H1 (cell line): ENCODE measurements at regions not wholly inside any gene's neighbourhood (a gene's known extent, or its start where the extent isn't known, plus 50 kb on each side); places are given as distances from the start of the nearest gene placed in this dataset.

Experiments used
- CTCF ChIA-PET: fragments of 300-600 bp; sonication (Branson Sonifier 250); formaldehyde crosslinking; loops from one replicate; lab custom pipeline; 2021; ENCODE audit not compliant: partially characterized antibody; lab: Charles Lee
- POLR2A ChIA-PET: fragments of 300-600 bp; sonication (Branson Sonifier 250); formaldehyde crosslinking; loops from one replicate; lab custom pipeline; 2021; ENCODE audit warnings: inconsistent platforms; ENCODE audit not compliant: partially characterized antibody; lab: Charles Lee
- DNase-seq, 2 experiments: peaks; one replicate each; pipeline versions ENCODE4 v3.0.0 to v3.0.0-alpha.2; 2010 to 2022; ENCODE audit warnings: low spot score in 2 of 2, low read depth in 1 of 2, mixed read lengths in 1 of 2
- FAIRE-seq: peaks from 2 replicates; lab custom pipeline; 2011; peaks lifted over from hg19 to GRCh38; lab: Jason Lieb, UNC
- H2AFZ ChIP-seq: 2 replicates; pipeline ENCODE4 v1.8.1; 2012; ENCODE audit warnings: low read length, inconsistent platforms
- H2AK5ac ChIP-seq: 2 replicates; pipeline ENCODE4 v1.6.1; 2013; ENCODE audit warnings: low read depth, low read length
- H2BK120ac ChIP-seq: replicated peaks from 2 replicates; pipeline ENCODE3; 2013; ENCODE audit warnings: low read depth, low read length, inconsistent platforms
- H2BK12ac ChIP-seq: 2 replicates; pipeline ENCODE4 v1.6.1; 2013; ENCODE audit warnings: low read depth, low read length
- H2BK15ac ChIP-seq: 2 replicates; pipeline ENCODE4 v1.6.1; 2013; ENCODE audit warnings: low read length
- H2BK20ac ChIP-seq: 2 replicates; pipeline ENCODE4 v1.6.1; 2013; ENCODE audit warnings: low read length
- H2BK5ac ChIP-seq: 2 replicates; pipeline ENCODE4 v1.6.1; 2013; ENCODE audit warnings: low read depth, low read length
- H3K14ac ChIP-seq: 2 replicates; pipeline ENCODE4 v1.6.1; 2013; ENCODE audit warnings: inconsistent platforms; ENCODE audit not compliant: insufficient read length
- H3K18ac ChIP-seq: 2 replicates; pipeline ENCODE4 v1.6.1; 2013; ENCODE audit warnings: low read length; ENCODE audit errors: extremely low read depth
- H3K23ac ChIP-seq: 2 replicates; pipeline ENCODE4 v1.6.1; 2013; ENCODE audit warnings: inconsistent platforms; ENCODE audit not compliant: insufficient read length
- H3K23me2 ChIP-seq: 2 replicates; pipeline ENCODE4 v1.6.1; 2013; ENCODE audit warnings: low read depth, low read length
- H3K27ac ChIP-seq: 2 replicates; pipeline ENCODE4 v1.6.1; 2011; ENCODE audit warnings: low read depth, low read length, inconsistent platforms
- H3K27me3 ChIP-seq, 4 experiments: replicated peaks in 1 of 4; 1 replicate in 1 of 4; 2 replicates in 3 of 4; pipeline versions ENCODE4 v1.6.1 to v1.8.1; 2011 to 2013; ENCODE audit warnings: low read length in 3 of 4, mild to moderate bottlenecking in 3 of 4, inconsistent platforms in 2 of 4, mixed read lengths in 2 of 4, moderate library complexity in 1 of 4; ENCODE audit not compliant: control insufficient read depth in 3 of 4, insufficient read depth in 3 of 4; ENCODE audit errors: extremely low read depth in 1 of 4
- H3K36me3 ChIP-seq, 4 experiments: 2 replicates each; pipeline versions ENCODE4 v1.6.1 to v1.8.1; 2011 to 2013; ENCODE audit warnings: mild to moderate bottlenecking in 4 of 4, low read length in 3 of 4, moderate library complexity in 2 of 4, control low read depth in 1 of 4, inconsistent platforms in 1 of 4; ENCODE audit not compliant: insufficient read depth in 4 of 4, control insufficient read depth in 2 of 4
- H3K4ac ChIP-seq: replicated peaks from 2 replicates; pipeline ENCODE3; 2013; ENCODE audit warnings: low read length, low read depth, mixed read lengths, inconsistent platforms; ENCODE audit not compliant: insufficient read length
- H3K4me1 ChIP-seq, 4 experiments: replicated peaks in 1 of 4; 1 replicate in 1 of 4; 2 replicates in 3 of 4; pipeline versions ENCODE4 v1.6.1 to v1.8.1; 2011 to 2013; ENCODE audit warnings: low read length in 3 of 4, inconsistent platforms in 2 of 4, mixed read lengths in 1 of 4; ENCODE audit not compliant: insufficient read depth in 4 of 4, control insufficient read depth in 3 of 4
- H3K4me2 ChIP-seq, 2 experiments: 2 replicates each; pipeline versions ENCODE4 v1.6.1 to v1.8.1; 2011 to 2013; ENCODE audit warnings: low read depth in 2 of 2, low read length in 2 of 2, control low read depth in 1 of 2, inconsistent platforms in 1 of 2, mild to moderate bottlenecking in 1 of 2; ENCODE audit not compliant: insufficient read depth in 1 of 2
- H3K4me3 ChIP-seq, 4 experiments: fragments of 200-600, 300-600 bp in 1 of 4; sonication (generic), shearing (Covaris generic), sonication (Bioruptor Twin) in 1 of 4; 2 replicates each; pipeline versions ENCODE4 v1.5.1 to v1.8.1; 2011 to 2016; ENCODE audit warnings: low read length in 4 of 4, low read depth in 3 of 4, control low read depth in 2 of 4, inconsistent platforms in 2 of 4, mild to moderate bottlenecking in 2 of 4, mixed read lengths in 1 of 4, moderate library complexity in 1 of 4; ENCODE audit not compliant: insufficient read depth in 2 of 4; ENCODE audit errors: extremely low read depth in 1 of 4
- H3K56ac ChIP-seq: replicated peaks from 2 replicates; pipeline ENCODE3; 2013; ENCODE audit warnings: low read depth, mild to moderate bottlenecking, mixed read lengths, low read length, inconsistent platforms; ENCODE audit not compliant: insufficient read length
- H3K79me1 ChIP-seq: 2 replicates; pipeline ENCODE4 v1.6.1; 2013; ENCODE audit warnings: low read depth, low read length, control low read depth
- H3K79me2 ChIP-seq, 2 experiments: 2 replicates each; pipeline versions ENCODE4 v1.6.1 to v1.8.1; 2012 to 2013; ENCODE audit warnings: low read length in 2 of 2, mild to moderate bottlenecking in 2 of 2, inconsistent platforms in 1 of 2; ENCODE audit not compliant: insufficient read depth in 2 of 2, control insufficient read depth in 1 of 2
- H3K9ac ChIP-seq, 4 experiments: replicated peaks in 1 of 4; 1 replicate in 1 of 4; 2 replicates in 3 of 4; pipeline versions ENCODE4 v1.6.1 to v1.8.1; 2011 to 2013; ENCODE audit warnings: low read depth in 3 of 4, low read length in 3 of 4, control low read depth in 2 of 4, mild to moderate bottlenecking in 2 of 4, moderate library complexity in 2 of 4, inconsistent platforms in 1 of 4; ENCODE audit errors: extremely low read depth in 1 of 4
- H3K9me3 ChIP-seq, 2 experiments: 2 replicates each; pipeline versions ENCODE4 v1.6.1 to v1.8.1; 2012 to 2013; ENCODE audit warnings: mild to moderate bottlenecking in 2 of 2, moderate library complexity in 2 of 2, control low read depth in 1 of 2, inconsistent platforms in 1 of 2, low read depth in 1 of 2, low read length in 1 of 2, mixed read lengths in 1 of 2; ENCODE audit not compliant: insufficient read depth in 2 of 2
- H4K20me1 ChIP-seq, 2 experiments: replicated peaks in 1 of 2; 2 replicates each; pipeline versions ENCODE3 to v1.8.1; 2011 to 2013; ENCODE audit warnings: inconsistent platforms in 2 of 2, low read length in 2 of 2, mild to moderate bottlenecking in 1 of 2; ENCODE audit not compliant: insufficient read depth in 2 of 2, control insufficient read depth in 1 of 2
- H4K5ac ChIP-seq: 2 replicates; pipeline ENCODE4 v1.6.1; 2013; ENCODE audit warnings: low read length, low read depth, mixed read lengths, inconsistent platforms; ENCODE audit not compliant: insufficient read length
- H4K8ac ChIP-seq: 2 replicates; pipeline ENCODE4 v1.8.0; 2013; ENCODE audit warnings: mild to moderate bottlenecking, moderate library complexity, low read length, inconsistent platforms; ENCODE audit not compliant: insufficient read depth; ENCODE audit errors: extremely low read depth
- H4K91ac ChIP-seq: replicated peaks from 2 replicates; pipeline ENCODE3; 2013; ENCODE audit warnings: low read length, mixed read lengths, inconsistent platforms; ENCODE audit not compliant: insufficient read length
- CBX8 ChIP-seq: fragments of 300-800, 300-1000 bp; sonication (generic); IDR thresholded peaks from 2 replicates; pipeline ENCODE4 v1.7.1; 2016; ENCODE audit warnings: low read depth, low read length, borderline replicate concordance
- EP300 ChIP-seq, 2 experiments: IDR thresholded peaks; 1 replicate in 1 of 2; 2 replicates in 1 of 2; pipeline ENCODE4 v1.6.1; 2011 to 2012; ENCODE audit warnings: low read depth in 2 of 2, low read length in 2 of 2, mild to moderate bottlenecking in 2 of 2, borderline replicate concordance in 1 of 2, inconsistent platforms in 1 of 2, moderate library complexity in 1 of 2
- HDAC2 ChIP-seq, 2 experiments: fragments of 300-600 bp in 1 of 2; sonication (generic) in 1 of 2; IDR thresholded peaks; 2 replicates each; pipeline ENCODE4 v1.6.1; 2011 to 2012; ENCODE audit warnings: low read depth in 2 of 2, low read length in 2 of 2, mild to moderate bottlenecking in 2 of 2, moderate library complexity in 2 of 2, borderline replicate concordance in 1 of 2, inconsistent platforms in 1 of 2
- JUN ChIP-seq: IDR thresholded peaks from 2 replicates; pipeline ENCODE4 v1.6.1; 2011; ENCODE audit warnings: low read depth, mild to moderate bottlenecking, improper control_type of control experiment, low read length
- KDM5A ChIP-seq: fragments of 200-600 bp; IDR thresholded peaks from 2 replicates; pipeline ENCODE4 v1.7.1; 2012; ENCODE audit warnings: mild to moderate bottlenecking, low read length, inconsistent platforms, mixed read lengths
- WGBS, 2 experiments: shearing (Covaris generic) in 1 of 2; methylation state at CpG; one replicate each; pipeline versions ENCODE4 v1.1.6 to v1.1.7; 2013 to 2015; ENCODE audit warnings: low lambda C conversion rate in 2 of 2, mixed read lengths in 2 of 2, inconsistent platforms in 1 of 2, low coverage in 1 of 2, missing lambda C conversion rate in 1 of 2; ENCODE audit not compliant: insufficient replicate concordance in 2 of 2, insufficient coverage in 1 of 2, insufficient read length in 1 of 2; ENCODE audit errors: extremely low coverage in 1 of 2, missing lambda C conversion rate in 1 of 2; 5-methylcytosine and 5-hydroxymethylcytosine counted together

DNA sequence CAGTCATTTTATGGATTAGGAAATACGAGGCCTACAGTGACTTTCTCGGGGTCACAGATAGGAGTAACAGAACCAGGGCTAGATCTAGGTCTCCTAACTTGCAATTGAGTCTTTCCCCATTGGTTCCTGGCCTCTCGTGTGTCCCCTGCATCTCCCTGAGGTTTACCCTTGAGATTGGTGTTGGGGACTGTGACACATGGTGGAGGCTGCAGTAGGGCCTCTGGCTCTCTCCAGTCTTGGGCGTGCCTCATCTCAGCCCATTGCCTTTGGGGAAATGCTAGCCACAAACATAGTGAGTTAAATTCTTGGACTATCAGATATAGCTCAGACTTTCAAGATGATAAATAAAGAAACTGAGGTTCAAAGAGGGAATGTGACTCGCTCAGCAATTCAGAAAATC, 212.1 kb downstream of the KCNRG start:
- Histone ChIP-seq H2BK120ac (no peak overlapping the region), H3K9me3 (no peaks in the 10 kb centered on the region), H2BK12ac (no peak overlapping the region), H3K56ac (no peak overlapping the region), H2AFZ (no peak overlapping the region), H4K91ac (no peak overlapping the region), H4K8ac (no peak overlapping the region), H3K23ac (no peak overlapping the region), H3K23me2 (no peaks in the 10 kb centered on the region), H3K79me1 (no peaks in the 10 kb centered on the region), H2BK20ac (no peak overlapping the region), H3K4me1 (peaks cover 0 to 3% (median 2%) of the 10 kb centered on the region in 4 experiments; a peak in 2 of 7 replicates), H3K18ac (no peak overlapping the region), H2AK5ac (no peak overlapping the region), H3K14ac (no peak overlapping the region), H3K27ac (no peak overlapping the region), H4K5ac (no peak overlapping the region), H3K36me3 (no peaks in the 10 kb centered on the region), H3K4me2 (no peak overlapping the region), H3K9ac (no peak overlapping the region), H4K20me1 (no peaks in the 10 kb centered on the region), H2BK15ac (no peak overlapping the region), H3K27me3 (no peaks in the 10 kb centered on the region), H3K4ac (no peak overlapping the region), H2BK5ac (no peak overlapping the region), H3K4me3 (no peak overlapping the region), H3K79me2 (no peaks in the 10 kb centered on the region)
- TF ChIP-seq HDAC2 (IDR thresholded peaks at IDR 0.05; ENCODE audit: borderline replicate concordance in 1 of 2, low read depth in 2 of 2, low read length in 2 of 2) (no peak), CBX8 (no peak), JUN (no peak), EP300 (IDR thresholded peaks at IDR 0.05; ENCODE audit: borderline replicate concordance in 1 of 2, low read depth in 2 of 2, low read length in 2 of 2) (no peak), KDM5A (no peak)
- ChIA-PET CTCF (no interaction called here), POLR2A (no interaction called here)
- WGBS, 2 experiments = 89% methylated on average over 5 of the region's 5 CpGs; no CpG with 5 or more reads in 1 of the 2 experiments
- DNase-seq (no peak), FAIRE-seq (no peak)
